Ishikawa (cell line): ENCODE measurements at regions not wholly inside any gene's neighbourhood (a gene's known extent, or its start where the extent isn't known, plus 50 kb on each side); places are given as distances from the start of the nearest gene placed in this dataset.

Experiments
- FOXM1 ChIP-seq: IDR thresholded peaks from 2 replicates; pipeline ENCODE4 v1.6.1; 2012; ENCODE audit warnings: low read depth, borderline replicate concordance
- MAX ChIP-seq: IDR thresholded peaks from 2 replicates; pipeline ENCODE4 v1.6.1; 2012
- REST ChIP-seq: IDR thresholded peaks from 2 replicates; pipeline ENCODE4 v1.6.1; 2012; ENCODE audit warnings: low read depth, mild to moderate bottlenecking
- USF1 ChIP-seq: IDR thresholded peaks from 2 replicates; pipeline ENCODE4 v1.6.1; 2012

GRCh38 chr14:39957987-39958386 is 525.8 kb upstream of the FBXO33 start:
- TF ChIP-seq REST (no peak), USF1 (no peak), MAX (no peak), FOXM1 (no peak)
